HG03442 (cell line): ENCODE measurements at regions not wholly inside any gene's neighbourhood (a gene's known extent, or its start where the extent isn't known, plus 50 kb on each side); places are given as distances from the start of the nearest gene placed in this dataset.
"Not testable (repeated sequence)": the region's sequence is repeated elsewhere in the genome, so short reads cannot be mapped to it uniquely, and the experiment has no call there.

Experiments used
- ATAC-seq: cut with Tn5 transposase; IDR thresholded peaks from one replicate; pipeline ENCODE4 v1.9.1; 2021; ENCODE audit warnings: mild to moderate bottlenecking, moderate library complexity; ENCODE audit not compliant: unreplicated experiment

DNA sequence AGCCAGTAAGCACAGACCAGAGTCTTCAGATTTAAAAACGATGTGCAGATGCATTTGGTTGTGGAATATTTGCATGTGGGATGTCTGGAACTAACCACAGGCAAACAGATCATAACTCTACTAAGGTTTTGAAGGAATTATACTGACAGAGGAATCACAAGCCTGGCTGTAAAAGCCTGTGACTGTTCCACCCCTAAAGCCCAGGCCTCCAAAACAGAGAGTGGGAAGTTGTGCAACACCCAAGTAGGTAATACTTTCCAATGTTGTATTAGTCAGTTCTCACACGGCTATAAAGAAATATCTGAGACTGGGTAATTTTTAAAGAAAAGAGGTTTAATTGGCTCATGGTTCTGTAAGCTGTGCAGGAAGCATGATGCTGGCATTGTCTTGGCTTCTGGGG is 68.1 kb upstream of the DCD start:
- ATAC-seq = no peak

DNA sequence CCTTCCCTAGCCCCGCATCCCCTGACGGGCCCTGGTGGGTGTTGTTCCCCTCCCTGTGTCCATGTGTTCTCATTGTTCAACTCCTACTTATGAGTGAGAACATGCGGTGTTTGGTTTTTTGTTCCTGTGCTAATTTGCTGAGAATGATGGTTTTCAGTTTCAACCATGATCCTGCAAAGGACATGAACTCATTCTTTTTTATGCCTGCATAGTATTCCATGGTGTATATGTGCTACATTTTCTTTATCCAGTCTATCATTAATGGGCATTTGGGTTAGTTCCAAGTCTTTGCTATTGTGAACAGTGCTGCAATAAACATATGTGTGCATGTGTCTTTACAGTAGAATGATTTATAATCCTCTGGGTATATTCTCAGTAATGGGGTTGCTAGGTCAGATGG is 65.7 kb upstream of the DCD start:
- not testable (repeated sequence) for ATAC-seq

DNA sequence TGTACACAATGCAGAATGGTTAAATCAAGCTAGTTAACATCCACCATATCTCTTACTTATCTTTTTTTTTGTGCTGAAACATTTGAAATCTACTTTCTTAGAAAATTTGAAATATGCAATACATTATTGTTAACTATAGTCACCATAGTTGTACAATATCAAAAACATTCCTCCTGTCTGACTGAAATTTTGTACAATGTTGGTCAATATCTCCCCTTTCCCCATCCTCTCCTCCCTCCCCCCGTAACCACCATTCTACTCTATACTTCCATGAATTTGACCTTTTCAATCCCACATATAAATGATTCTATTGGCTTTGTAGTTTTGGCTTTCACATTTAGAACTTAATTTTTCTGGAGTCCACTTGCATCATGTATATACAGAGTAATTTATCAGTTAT is 63.5 kb upstream of the DCD start:
- ATAC-seq = no peak

DNA sequence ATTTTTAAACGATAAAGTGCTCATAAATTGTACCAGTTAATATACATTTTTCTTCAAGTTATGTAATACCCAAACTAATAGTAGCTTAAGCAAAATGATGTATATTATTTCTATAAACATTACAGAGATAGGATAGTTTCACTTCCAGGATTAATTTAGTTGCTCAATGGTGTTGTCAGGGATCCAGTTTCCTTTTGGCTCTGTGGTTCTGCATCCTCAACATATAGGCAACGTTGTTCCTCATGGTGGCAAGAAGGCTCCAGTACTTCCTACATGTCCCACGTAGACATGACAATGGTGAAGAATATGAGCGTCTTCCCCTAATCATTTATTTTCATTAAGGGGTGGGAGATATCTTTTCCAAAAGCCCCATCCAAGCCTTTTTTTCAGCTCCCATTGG is 60.7 kb upstream of the DCD start:
- no peak for ATAC-seq

DNA sequence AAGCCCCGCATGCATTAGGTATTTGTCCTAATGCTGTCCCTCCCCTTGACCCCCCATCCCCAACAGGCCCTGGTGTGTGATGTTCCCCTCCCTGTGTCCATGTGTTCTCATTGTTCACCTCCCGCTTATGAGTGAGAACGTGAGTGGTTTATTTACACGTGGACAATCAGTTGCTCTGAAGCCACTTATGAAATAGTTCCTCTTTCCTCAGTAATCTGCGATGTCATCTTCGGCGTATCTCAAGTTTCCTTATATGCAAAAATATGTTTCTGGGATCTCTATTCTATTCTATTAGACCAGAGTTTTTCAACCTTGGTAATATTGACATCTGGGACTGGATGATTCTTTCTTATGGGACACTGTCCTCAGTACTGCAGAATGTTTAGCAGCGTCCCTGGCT is 56.0 kb upstream of the DCD start:
- ATAC-seq = no peak

DNA sequence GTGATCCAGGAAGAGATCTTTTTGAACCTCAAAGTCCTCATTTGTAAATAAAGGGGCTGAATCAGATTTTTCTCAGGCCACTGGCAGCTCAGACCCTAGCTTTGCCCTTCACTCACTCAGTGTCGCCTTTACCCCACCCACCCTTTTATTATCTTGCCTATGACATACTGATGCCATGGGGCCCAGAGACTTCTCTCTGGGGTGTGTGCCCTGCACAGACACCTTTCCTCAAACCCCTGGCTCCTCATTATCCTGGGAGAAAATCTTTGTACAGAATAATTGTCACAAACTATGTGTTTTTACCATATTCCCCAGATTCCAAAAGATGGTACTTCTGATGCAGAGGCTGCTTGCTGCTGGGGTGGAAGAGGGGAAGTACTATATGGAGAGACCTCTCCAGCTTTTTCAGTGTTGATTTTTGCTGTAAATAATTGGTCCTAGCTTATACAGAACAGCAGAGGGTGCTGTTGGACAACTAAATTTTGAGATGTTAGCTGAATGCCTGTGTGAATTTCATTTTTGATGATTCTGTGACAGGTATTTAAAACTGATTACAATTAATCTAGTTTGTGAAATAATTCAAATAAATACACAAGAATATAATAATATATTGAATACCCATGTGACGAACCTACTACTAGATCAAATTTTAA is 53.9 kb upstream of the DCD start:
- ATAC-seq = peak; percentile 55

DNA sequence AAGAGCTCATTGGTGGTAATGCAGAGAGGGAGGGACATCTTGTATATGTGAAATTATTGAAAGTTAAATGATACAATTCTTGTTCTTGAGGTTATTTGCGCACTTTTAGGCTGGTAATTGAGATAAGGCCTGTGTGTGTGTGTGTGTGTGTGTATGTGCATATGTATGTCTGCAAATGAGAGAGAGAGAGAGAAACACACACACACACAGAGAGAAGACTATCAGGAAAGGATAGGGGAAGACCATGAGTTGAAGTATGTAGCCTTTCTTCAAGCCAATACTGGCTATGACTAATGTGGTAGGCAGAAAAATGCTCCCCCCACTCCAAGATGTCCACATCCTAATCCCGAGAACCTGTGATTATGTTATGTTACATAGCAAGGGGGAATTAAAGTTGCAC is 52.7 kb upstream of the DCD start:
- no peak for ATAC-seq

DNA sequence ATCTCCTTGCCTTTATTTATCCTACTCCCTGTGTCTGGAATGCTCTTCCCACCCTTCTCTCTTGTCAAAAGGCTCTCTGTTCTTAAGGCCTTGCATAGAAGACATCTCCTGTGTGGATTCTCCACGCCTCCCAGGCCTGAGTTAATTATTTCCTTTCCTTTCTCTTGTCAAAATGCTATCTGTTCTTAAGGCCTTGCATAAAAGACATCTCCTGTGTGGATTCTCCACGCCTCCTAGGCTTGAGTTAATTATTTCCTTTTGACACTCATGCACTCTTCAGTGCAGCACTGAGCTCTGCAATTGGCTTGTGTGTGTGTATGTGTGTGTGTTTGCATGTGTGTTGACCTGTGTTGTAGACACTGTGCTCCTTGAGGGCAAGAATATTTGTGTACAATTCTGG is 52.1 kb upstream of the DCD start:
- no peak for ATAC-seq
